Aorta (tissue), 5 donors: ENCODE measurements at regions not wholly inside any gene's neighbourhood (a gene's known extent, or its start where the extent isn't known, plus 50 kb on each side); places are given as distances from the start of the nearest gene placed in this dataset.
"Not testable (repeated sequence)": the region's sequence is repeated elsewhere in the genome, so short reads cannot be mapped to it uniquely, and the experiment has no call there.

Experiments
- ATAC-seq: fragments of 200-7000 bp; cut with Tn5 transposase; one replicate; pipeline ENCODE4 v1.9.1; 2022; ENCODE audit warnings: moderate library complexity; ENCODE audit not compliant: low FRiP score
- DNase-seq, 2 donors: peaks; one replicate each; pipeline ENCODE4 v3.0.0-alpha.2; 2020
- H3K27ac ChIP-seq, 2 donors: one replicate each; pipeline ENCODE4 v1.5.1; 2013; ENCODE audit warnings: low read length in 2 of 2, mild to moderate bottlenecking in 2 of 2, moderate library complexity in 2 of 2, control low read depth in 1 of 2, inconsistent platforms in 1 of 2, low read depth in 1 of 2
- H3K27me3 ChIP-seq, 2 donors: one replicate each; pipeline ENCODE4 v1.6.1; 2013; ENCODE audit warnings: control low read depth in 1 of 2, low read length in 1 of 2, mild to moderate bottlenecking in 1 of 2, moderate library complexity in 1 of 2; ENCODE audit not compliant: insufficient read depth in 2 of 2, control insufficient read depth in 1 of 2
- H3K36me3 ChIP-seq, 2 donors: one replicate each; pipeline ENCODE4 v1.6.1; 2013; ENCODE audit warnings: control low read depth in 1 of 2, low read length in 1 of 2, mild to moderate bottlenecking in 1 of 2; ENCODE audit not compliant: insufficient read depth in 2 of 2, control insufficient read depth in 1 of 2
- H3K4me1 ChIP-seq, 2 donors: one replicate each; pipeline ENCODE4 v1.6.1; 2013; ENCODE audit warnings: low read length in 2 of 2, control low read depth in 1 of 2, mild to moderate bottlenecking in 1 of 2, moderate library complexity in 1 of 2; ENCODE audit not compliant: insufficient read depth in 2 of 2, control insufficient read depth in 1 of 2
- H3K4me3 ChIP-seq, 2 donors: one replicate each; pipeline ENCODE4 v1.5.1; 2013; ENCODE audit warnings: low read length in 2 of 2, control low read depth in 1 of 2, mild to moderate bottlenecking in 1 of 2
- H3K9me3 ChIP-seq: one replicate; pipeline ENCODE4 v1.6.1; 2013; ENCODE audit warnings: mild to moderate bottlenecking, low read length; ENCODE audit not compliant: control insufficient read depth
- WGBS, 2 donors: extraction: QIAGEN DNeasy Blood & Tissue Kit; methylation state at CpG; one replicate each; pipeline ENCODE4 v1.1.7; 2013; 5-methylcytosine and 5-hydroxymethylcytosine counted together
- intact Hi-C, 2 donors: fragments of 100-400 bp; cut with DNase I; formaldehyde crosslinking; loops; one replicate each; pipeline versions ENCODE4 v1.14.2 to v1.15.0; 2022
- donor health status: healthy with polysubstance abuse.
- donor health status: Bipolar disorder and iron deficiency.
- donor health status: DM: no; HTN: no; CAD: no.
- donor health status: DM: no; HTN: no; CAD: no.
- donor health status: DM: yes; HTN: yes; CAD: no.

DNA sequence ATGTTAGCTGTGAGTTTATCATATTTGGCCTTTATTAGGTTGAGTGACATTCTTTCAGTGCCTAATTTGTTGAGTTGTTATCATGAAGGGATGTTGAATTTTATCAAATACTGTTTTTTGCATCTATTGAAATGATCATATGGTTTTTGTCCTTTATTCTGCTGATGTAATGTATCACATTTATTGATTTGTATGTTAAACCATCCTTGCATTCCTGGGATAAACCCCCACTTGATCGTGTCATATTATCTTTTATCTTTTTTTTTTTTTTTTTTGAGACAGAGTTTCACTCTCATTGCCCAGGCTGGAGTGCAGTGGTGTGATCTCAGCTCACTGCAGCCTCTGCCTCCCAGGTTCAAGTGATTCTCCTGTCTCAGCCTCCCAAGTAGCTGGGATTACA lies 51.9 kb upstream of the MFGE8 start:
- H3K27ac ChIP-seq, H3K9me3 ChIP-seq, intact Hi-C loops, H3K27me3 ChIP-seq, DNase-seq, H3K4me1 ChIP-seq, H3K36me3 ChIP-seq, ATAC-seq, H3K4me3 ChIP-seq: not testable (repeated sequence)
- 87 to 100% methylated on average over 1 of the region's 1 CpG for WGBS, 2 donors

DNA sequence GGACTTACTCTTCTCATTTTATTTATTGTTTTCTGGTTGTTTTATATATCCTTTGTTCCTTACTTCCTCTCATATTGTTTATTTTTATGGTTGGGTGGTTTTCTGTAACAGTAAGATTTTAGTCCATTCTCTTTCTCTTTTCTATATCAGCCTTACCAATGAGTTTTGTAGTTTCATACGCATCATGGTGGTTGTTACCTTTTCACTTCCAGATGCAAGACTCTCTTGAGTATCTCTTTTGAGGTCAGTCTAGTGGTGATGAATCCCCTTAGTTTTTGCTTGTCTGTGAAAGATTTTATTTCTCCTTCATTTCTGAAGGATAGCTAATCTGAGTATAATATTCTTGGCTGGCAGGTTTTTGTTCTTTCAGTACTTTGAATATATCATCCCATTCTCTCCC lies 57.1 kb upstream of the MFGE8 start:
- ATAC-seq (no peak), DNase-seq (no peak)
- no peaks in the 10 kb centered on the region for H3K27me3 ChIP-seq
- intact Hi-C loops: loop anchor here in 1 of 2 donors (10.0 kb wide), 1 partner anchor 45 kb away; no protein-coding TSS in a partner anchor
- H3K36me3 ChIP-seq: no peaks in the 10 kb centered on the region
- no peaks in the 10 kb centered on the region for H3K4me1 ChIP-seq
- no peak overlapping the region for H3K4me3 ChIP-seq
- WGBS, 2 donors: 32 to 49% methylated on average over 1 of the region's 1 CpG
- H3K9me3 ChIP-seq: no peaks in the 10 kb centered on the region
- no peak overlapping the region for H3K27ac ChIP-seq

DNA sequence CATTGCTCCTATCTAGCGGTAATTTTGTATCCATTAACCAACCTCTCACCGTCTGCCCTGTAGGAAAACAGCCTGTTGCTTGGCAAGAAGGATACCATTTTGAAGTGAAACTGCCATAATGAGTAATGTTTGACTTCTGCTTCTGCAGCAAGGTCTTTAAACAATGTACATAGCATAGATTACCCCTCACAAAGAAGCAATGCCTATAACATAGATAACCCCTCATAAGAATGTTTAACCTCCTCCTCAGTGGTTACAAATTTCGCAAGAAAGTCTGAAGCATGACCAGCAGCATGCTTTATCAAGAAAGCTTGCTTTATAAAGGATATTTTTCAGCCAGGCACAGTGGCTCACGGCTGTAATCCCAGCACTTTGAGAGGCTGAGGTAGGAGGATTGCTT lies 61.2 kb upstream of the MFGE8 start:
- ATAC-seq: no peak
- Histone ChIP-seq H3K27me3 (no peaks in the 10 kb centered on the region), H3K27ac (no peak overlapping the region), H3K9me3 (no peaks in the 10 kb centered on the region), H3K4me3 (no peak overlapping the region), H3K4me1 (no peaks in the 10 kb centered on the region), H3K36me3 (no peaks in the 10 kb centered on the region)
- 82 to 85% methylated on average over 4 of the region's 4 CpGs for WGBS, 2 donors
- no peak for DNase-seq
- intact Hi-C loops: loop anchor here in 1 of 2 donors (10.0 kb wide), 1 partner anchor 50 kb away; no protein-coding TSS in a partner anchor

DNA sequence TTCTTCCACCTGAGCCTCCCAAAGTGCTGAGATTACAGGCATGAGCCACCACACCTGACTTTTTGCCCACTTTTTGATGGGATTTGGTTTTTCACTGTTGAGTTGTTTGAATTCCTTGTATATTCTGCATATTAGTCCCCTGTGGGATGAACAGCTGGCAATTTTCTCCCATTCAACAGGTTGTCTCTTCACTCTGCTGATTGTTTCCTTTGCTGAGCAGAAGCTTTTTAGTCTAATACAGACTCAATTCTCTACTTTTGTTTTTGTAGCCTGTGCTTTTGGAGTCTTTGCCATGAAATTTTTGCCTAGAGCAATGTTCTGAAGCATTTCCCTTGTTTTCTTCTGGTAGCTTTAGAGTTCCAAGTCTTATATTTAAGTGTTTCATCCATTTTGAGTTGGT lies 62.7 kb upstream of the MFGE8 start:
- Histone ChIP-seq H3K4me3 (no peak overlapping the region), H3K36me3 (no peaks in the 10 kb centered on the region), H3K27me3 (no peaks in the 10 kb centered on the region), H3K4me1 (no peaks in the 10 kb centered on the region), H3K9me3 (no peaks in the 10 kb centered on the region), H3K27ac (no peak overlapping the region)
- ATAC-seq: no peak
- intact Hi-C loops: loop anchor here in 1 of 2 donors (10.0 kb wide), 1 partner anchor 51 kb away; no protein-coding TSS in a partner anchor
- DNase-seq: no peak

DNA sequence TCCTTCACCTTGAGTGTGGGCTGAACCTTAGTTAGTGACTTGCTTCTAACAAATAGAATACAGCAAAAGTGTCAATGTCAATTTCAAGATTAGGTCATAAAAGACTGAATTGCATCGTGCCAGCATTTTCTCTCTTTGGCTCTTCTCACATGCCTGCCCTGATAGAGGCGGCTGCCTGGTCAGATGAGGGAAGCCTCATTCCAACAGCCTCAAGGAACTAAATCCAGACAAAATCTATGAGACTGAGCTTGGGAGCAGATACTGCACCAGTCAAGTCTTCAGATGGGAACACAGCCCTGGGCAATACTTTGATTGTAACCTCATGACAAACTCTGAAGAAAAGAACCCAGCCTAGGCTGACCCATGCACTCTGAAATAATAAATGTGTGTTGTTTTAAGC lies 63.5 kb upstream of the MFGE8 start:
- Histone ChIP-seq H3K4me3 (no peak overlapping the region), H3K27me3 (no peaks in the 10 kb centered on the region), H3K27ac (no peak overlapping the region), H3K36me3 (no peaks in the 10 kb centered on the region), H3K9me3 (no peaks in the 10 kb centered on the region), H3K4me1 (no peaks in the 10 kb centered on the region)
- intact Hi-C loops: loop anchor here in 1 of 2 donors (10.0 kb wide), 1 partner anchor 52 kb away; no protein-coding TSS in a partner anchor
- DNase-seq (no peak), ATAC-seq (no peak)
- 83 to 94% methylated on average over 2 of the region's 2 CpGs for WGBS, 2 donors

DNA sequence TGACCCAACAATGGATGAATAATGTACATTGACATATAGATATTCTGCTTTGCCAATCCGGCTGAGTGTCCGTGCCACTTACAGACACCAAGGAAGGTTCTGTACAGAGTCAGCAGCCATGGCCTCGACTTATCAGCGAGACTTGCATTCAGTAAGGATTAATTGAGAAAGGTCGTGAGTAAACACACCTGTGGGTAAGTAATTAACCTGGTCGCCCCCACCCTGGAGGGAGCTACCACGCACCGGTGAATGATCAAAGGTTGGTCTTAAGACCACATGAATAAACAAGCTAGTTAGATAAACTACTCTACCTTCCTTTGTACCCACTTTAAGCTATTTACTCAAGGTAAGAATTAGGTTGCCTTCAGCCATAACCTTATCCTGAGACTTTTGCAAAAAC lies 66.5 kb upstream of the MFGE8 start:
- Histone ChIP-seq H3K9me3 (no peaks in the 10 kb centered on the region), H3K4me3 (no peak overlapping the region), H3K27me3 (no peaks in the 10 kb centered on the region), H3K36me3 (no peaks in the 10 kb centered on the region), H3K4me1 (no peaks in the 10 kb centered on the region), H3K27ac (no peak overlapping the region)
- intact Hi-C loops: loop anchor here in 1 of 2 donors (10.0 kb wide), 1 partner anchor 55 kb away; no protein-coding TSS in a partner anchor
- DNase-seq (no peak), ATAC-seq (no peak)
- WGBS, 2 donors: 90 to 91% methylated on average over 8 of the region's 8 CpGs

DNA sequence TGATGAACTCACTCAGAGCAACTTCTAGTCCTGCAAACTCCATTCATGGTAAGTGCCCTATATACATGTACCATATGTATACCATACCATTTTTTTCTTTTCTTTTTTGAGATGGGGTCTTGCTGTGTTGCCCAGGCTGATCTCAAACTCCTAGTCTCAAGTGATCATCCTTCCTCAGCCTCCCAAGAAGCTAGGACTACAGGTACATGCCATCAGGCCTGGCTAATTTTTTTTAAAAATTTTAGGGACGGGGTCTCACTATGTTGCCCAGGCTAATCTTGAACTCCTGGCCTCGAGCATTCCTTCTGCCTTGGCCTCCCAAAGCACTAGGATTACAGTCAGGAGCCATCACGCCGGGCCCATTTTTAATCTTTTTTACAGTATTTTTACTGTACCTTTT lies 67.3 kb upstream of the MFGE8 start:
- 84 to 94% methylated on average over 4 of the region's 4 CpGs for WGBS, 2 donors
- H3K9me3 ChIP-seq: no peaks in the 10 kb centered on the region
- intact Hi-C loops: no loop called here
- DNase-seq (no peak), ATAC-seq (no peak)
- no peaks in the 10 kb centered on the region for H3K4me1 ChIP-seq
- H3K4me3 ChIP-seq: no peak overlapping the region
- H3K36me3 ChIP-seq: no peaks in the 10 kb centered on the region
- H3K27me3 ChIP-seq: no peaks in the 10 kb centered on the region
- H3K27ac ChIP-seq: no peak overlapping the region

DNA sequence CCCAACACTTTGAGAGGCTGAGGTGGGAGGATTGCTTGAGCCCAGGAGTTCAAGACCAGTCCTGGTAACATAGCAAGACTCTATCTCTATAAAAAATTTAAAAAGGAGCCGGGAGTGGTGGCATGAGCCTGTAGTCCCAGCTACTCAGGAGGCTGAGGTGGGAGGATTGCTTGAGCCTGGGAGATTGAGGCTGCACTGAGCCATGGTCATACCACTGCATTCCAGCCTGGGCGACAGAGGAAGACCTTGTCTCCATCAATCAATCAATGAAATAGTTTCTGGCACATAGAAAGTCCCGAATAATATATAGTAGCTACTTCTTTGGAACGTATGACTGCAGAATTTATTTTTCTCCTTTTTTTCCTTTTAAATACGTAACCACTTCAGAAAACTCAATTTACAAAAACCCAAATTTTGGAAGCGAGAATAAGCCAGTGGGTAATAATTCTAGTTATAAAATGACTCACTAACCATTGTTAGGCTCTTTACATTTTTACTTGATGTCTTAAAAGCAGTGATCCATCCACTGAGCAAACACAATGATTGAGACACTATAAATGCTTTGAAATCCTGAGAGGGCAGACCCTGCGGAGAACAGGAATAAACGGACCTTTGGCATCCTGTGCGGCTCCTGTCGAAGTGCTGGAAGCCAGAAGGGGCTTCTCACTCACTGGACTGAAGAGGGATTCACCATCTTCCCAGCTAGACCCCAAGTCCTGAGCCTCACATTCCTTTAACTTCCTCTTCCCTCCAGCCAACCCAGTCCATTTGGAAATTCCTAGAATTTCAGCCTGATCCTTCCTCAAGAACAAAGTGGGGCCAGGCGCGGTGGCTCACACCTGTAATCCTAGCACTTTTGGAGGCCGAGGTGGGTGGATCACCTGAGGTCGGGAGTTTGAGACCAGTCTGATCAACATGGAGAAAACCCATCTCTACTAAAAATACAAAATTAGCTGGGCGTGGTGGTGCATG lies 68.4 kb upstream of the MFGE8 start:
- Histone ChIP-seq H3K4me3 (no peak overlapping the region), H3K27me3 (no peaks in the 10 kb centered on the region), H3K27ac (no peak overlapping the region), H3K4me1 (no peaks in the 10 kb centered on the region), H3K36me3 (no peaks in the 10 kb centered on the region), H3K9me3 (no peaks in the 10 kb centered on the region)
- DNase-seq (no peak), ATAC-seq (no peak)
- WGBS, 2 donors: 87 to 88% methylated on average over 15 of the region's 15 CpGs
- intact Hi-C loops: no loop called here
